HFF-Myc (cell line): ENCODE measurements at regions not wholly inside any gene's neighbourhood (a gene's known extent, or its start where the extent isn't known, plus 50 kb on each side); places are given as distances from the start of the nearest gene placed in this dataset.

Source experiments
- DNase-seq: peaks from one replicate; pipeline ENCODE4 v3.0.0-alpha.2; 2011; ENCODE audit warnings: low read depth; ENCODE audit errors: extremely low read depth
- H3K4me3 ChIP-seq: replicated peaks from 2 replicates; pipeline ENCODE4 v1.5.1; 2011; ENCODE audit warnings: low read depth, mild to moderate bottlenecking, control low read depth, low read length
- TF ChIP-seq, protein P1 (sequence below): IDR thresholded peaks from 2 replicates; pipeline ENCODE4 v1.5.1; 2012; ENCODE audit warnings: mild to moderate bottlenecking, low read depth, low read length, control low read depth; ENCODE audit errors: missing control alignments

DNA sequence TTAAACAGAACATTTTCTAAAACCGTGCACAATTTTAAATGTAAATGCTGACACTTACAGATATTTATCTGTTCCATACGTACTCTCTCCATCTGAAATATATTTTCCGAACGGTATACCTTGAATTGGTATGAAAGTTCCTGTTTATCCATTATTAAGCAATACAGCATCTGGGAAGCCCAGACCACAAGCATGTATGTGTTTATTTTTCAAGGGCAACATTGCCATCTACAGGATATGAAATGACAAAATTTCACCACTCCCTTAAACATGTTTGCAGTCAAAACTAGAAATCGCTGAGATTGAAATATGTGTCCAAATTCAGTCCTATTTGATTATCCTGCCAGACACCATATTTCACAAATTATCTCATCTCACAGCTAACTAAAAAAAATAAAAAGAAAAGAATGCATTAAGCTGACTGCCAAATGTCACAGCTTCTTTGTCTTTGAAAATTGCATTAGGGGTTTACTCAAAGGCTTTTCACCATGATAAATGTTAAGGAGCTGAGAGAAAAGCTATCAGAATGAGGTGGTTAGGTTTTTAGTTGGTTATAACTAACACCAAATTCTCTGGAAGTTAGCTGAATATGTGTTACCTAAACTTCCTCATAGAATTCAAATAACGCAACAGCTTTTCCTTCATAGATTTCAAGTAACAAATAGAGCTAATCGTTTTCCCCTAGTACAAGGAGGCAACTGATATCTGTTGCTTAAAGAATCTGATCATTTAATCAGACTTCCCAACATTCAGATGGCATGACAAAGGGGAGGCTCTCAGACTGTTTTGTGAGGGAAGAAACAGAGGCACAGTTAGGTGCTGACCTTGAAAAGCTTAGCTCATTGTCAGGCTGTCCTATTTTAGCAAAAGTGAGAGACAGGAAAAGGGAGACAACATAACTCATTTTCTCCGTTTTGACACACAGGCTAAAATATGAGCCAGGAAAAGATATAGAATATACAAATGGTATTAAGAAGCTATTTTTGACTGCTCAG is 533.1 kb downstream of the TBL1XR1 start:
- no peak overlapping the region for H3K4me3 ChIP-seq
- DNase-seq = peak; percentile 26
- TF ChIP-seq, protein P1, sequence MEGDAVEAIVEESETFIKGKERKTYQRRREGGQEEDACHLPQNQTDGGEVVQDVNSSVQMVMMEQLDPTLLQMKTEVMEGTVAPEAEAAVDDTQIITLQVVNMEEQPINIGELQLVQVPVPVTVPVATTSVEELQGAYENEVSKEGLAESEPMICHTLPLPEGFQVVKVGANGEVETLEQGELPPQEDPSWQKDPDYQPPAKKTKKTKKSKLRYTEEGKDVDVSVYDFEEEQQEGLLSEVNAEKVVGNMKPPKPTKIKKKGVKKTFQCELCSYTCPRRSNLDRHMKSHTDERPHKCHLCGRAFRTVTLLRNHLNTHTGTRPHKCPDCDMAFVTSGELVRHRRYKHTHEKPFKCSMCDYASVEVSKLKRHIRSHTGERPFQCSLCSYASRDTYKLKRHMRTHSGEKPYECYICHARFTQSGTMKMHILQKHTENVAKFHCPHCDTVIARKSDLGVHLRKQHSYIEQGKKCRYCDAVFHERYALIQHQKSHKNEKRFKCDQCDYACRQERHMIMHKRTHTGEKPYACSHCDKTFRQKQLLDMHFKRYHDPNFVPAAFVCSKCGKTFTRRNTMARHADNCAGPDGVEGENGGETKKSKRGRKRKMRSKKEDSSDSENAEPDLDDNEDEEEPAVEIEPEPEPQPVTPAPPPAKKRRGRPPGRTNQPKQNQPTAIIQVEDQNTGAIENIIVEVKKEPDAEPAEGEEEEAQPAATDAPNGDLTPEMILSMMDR = peak; percentile 29

DNA sequence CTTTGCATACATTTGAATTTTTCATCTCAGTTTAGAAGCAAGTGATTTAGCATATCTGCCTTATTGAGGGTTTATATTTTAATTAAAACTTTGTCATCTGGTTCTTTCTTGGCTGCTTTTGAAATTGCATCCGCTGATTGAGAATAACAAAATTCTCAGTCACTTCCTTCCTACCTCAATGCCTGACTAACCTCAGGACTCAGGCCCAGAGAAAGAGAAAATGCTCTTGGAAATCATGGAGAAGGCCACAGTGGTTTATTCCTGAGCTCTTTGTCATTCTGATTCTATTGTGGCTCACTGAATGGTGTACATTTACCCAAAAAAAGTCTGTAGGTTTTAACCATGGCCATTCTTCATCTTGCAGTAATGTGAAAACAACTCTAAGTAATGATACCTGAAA is 533.9 kb downstream of the TBL1XR1 start:
- DNase-seq = no peak
- no peak overlapping the region for H3K4me3 ChIP-seq

DNA sequence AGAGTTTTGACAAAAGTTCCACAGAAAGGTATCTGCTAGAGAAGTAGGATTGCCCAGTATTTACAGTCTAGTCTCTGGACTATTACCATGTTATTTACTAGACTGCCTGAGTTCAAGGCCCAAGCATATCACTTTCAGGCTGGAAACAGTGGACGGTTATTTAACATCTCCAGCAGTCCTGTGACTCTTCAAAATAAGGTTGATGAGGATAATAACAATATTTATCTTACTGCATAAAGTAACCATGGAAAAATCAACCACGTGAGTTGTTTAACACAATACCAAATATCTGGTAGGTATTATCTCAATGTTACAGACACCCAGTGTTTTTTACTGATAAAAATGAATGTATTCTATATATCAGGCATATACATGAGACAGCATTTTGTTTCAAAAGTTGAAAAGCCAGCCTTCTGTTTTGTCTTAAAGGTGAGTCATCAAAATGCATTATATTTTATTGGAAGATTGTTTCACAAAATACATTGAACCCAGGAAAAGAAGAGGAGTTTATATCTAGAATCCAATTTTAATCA is 535.8 kb downstream of the TBL1XR1 start:
- H3K4me3 ChIP-seq = no peak overlapping the region
- TF ChIP-seq, protein P1 = no peak
- no peak for DNase-seq

More for the DNA sequence above, 533.9 kb downstream of the TBL1XR1 start:
- TF ChIP-seq, protein P1 = no peak

DNA sequence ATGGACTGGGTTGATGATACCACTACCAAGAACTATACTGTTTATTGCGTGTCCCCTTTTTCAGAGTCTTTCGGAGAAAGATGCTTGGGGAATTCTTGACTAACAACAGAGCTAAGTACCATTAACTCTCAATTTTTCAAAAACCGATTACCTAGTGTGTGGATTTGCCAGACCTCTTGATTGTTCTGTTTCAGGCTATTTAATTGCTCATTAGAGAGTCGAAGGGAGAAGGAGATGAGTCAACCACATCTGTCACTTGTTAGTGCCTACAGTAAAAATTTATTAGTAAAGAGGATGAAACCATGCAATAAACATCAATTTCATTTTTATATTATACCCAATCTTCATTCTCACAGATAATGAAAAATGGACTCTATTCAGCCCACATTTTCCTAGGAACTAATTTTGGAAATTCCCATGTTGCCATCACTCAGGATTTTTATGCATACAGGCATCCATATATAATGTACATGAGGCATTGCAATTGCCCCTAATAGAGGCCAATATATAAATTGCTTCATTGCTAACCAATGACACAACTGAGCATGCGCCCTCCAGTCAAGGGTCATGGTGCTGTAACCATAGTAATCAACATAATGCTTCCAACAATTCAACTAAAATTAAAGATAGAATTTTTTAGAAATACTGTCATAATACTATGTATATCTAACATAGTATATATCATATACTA is 541.7 kb downstream of the TBL1XR1 start:
- H3K4me3 ChIP-seq = no peak overlapping the region
- TF ChIP-seq, protein P1 = no peak
- no peak for DNase-seq

DNA sequence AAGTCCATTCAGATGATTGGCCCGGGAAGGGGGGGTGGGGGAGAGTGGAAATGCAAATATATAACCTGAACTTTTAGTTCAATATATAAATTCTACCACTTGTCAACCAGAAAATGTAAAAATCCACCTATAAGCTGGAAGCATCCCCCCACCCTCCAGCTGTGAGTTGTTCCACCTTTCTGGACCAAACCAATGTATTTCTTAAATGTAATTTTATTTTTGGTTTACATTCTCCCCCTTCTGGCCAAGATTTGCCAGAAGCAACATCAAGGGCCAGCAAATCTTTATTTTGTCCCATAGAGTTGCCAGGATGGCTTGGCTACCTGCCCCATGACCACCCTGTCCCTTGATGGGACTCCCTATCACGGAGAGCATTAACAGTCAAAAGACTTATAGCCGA is 545.7 kb downstream of the TBL1XR1 start:
- no peak for DNase-seq
- TF ChIP-seq, protein P1 = no peak
- H3K4me3 ChIP-seq = no peak overlapping the region

DNA sequence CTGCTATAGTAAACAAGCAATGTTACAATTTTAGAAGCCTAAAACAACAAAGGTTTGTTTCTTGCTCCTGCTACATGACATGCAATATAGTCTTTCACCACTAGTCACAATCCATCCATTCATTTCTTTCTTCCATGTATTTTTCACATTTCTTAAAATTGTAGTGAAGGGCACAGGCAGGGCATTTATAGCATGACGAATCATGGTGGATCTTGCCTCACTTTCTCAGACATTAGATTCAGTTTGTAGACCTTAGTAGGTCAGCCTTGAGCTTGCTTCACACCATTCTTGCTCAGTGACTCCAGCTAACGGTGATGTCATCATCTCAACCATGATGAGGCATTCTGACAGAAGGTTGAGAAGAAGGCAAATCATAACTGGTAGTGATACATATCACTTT is 546.8 kb downstream of the TBL1XR1 start:
- TF ChIP-seq, protein P1 = no peak
- no peak for DNase-seq
- H3K4me3 ChIP-seq = no peak overlapping the region
